Tibial nerve (tissue), 4 donors: ENCODE measurements at regions not wholly inside any gene's neighbourhood (a gene's known extent, or its start where the extent isn't known, plus 50 kb on each side); places are given as distances from the start of the nearest gene placed in this dataset.

Experiments
- DNase-seq, 2 donors: peaks; one replicate each; pipeline ENCODE4 v3.0.0-alpha.2; 2019; ENCODE audit warnings: low spot score in 2 of 2
- H3K27ac ChIP-seq, 4 donors: fragments of 200-600 bp; sonication (generic) in 3 of 4; one replicate each; pipeline ENCODE4 v1.5.1; 2017 to 2019; ENCODE audit warnings: mild to moderate bottlenecking in 1 of 4
- H3K27me3 ChIP-seq, 2 donors: fragments of 200-600 bp; sonication (generic) in 1 of 2; one replicate each; pipeline versions ENCODE4 v1.5.1 to v1.6.0; 2017 to 2019
- H3K36me3 ChIP-seq, 3 donors: fragments of 200-600 bp; sonication (generic); one replicate each; pipeline ENCODE4 v1.5.1; 2018 to 2019
- H3K4me1 ChIP-seq, 4 donors: fragments of 200-600 bp; sonication (generic) in 3 of 4; one replicate each; pipeline ENCODE4 v1.5.1; 2017 to 2019
- H3K4me3 ChIP-seq, 4 donors: fragments of 200-600 bp; sonication (generic) in 3 of 4; one replicate each; pipeline ENCODE4 v1.5.1; 2017 to 2019; ENCODE audit warnings: mild to moderate bottlenecking in 1 of 4, moderate library complexity in 1 of 4
- H3K9me3 ChIP-seq, 4 donors: fragments of 200-600 bp; sonication (generic) in 3 of 4; one replicate each; pipeline ENCODE4 v1.5.1; 2017 to 2019
- EP300 ChIP-seq, 2 donors: sonication (generic); formaldehyde crosslinking; IDR thresholded peaks; one replicate each; pipeline ENCODE4 v1.6.1; 2017; ENCODE audit warnings: antibody characterized with exemption in 2 of 2, mild to moderate bottlenecking in 1 of 2
- POLR2A ChIP-seq, 2 donors: fragments of 450-650 bp; IDR thresholded peaks; one replicate each; pipeline ENCODE4 v1.6.1; 2017; ENCODE audit warnings: antibody characterized with exemption in 2 of 2, mild to moderate bottlenecking in 2 of 2, moderate library complexity in 2 of 2
- WGBS, 2 donors: methylation state at CpG; one replicate each; pipeline ENCODE4 v1.1.5; 2018; 5-methylcytosine and 5-hydroxymethylcytosine counted together
- TF ChIP-seq, protein P1 (sequence below), 5 experiments: fragments of 200-600 bp in 3 of 5; fragments of 450-650 bp in 2 of 5; sonication (generic) in 3 of 5; IDR thresholded peaks; one replicate each; pipeline ENCODE4 v1.5.1; 2016 to 2019; ENCODE audit warnings: antibody characterized with exemption in 5 of 5, mild to moderate bottlenecking in 3 of 5, moderate library complexity in 2 of 5

DNA sequence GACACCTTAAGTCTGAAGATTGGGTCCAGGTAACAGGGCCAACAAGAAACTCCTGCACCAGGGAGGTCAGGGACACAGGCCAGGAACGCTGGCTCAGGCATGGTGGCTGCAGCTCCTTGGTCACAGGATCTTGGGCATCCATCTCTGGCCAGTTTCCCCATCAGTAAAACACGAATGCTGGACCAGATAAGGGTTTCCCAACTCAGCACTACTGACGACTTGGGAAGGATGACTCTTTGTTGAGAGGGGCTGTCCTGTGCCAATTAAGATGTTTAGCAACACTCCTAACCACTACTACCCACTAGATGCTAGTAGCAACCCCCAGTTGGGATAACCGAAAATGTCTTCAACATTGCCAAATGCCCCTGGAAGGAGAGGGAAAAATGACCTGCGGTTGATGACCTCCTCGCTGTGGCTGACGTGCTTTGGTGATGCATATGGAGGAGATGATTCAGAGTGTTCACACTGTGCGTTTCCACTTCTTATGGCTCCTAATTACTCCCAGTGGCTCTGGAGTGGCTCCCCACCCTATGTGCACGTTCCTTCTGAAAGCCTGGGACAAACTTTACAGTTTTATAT lies 261.9 kb downstream of the CDH26 start:
- TF ChIP-seq POLR2A (IDR thresholded peaks at IDR 0.05) (no peak), EP300 (IDR thresholded peaks at IDR 0.05) (no peak)
- TF ChIP-seq, protein P1, sequence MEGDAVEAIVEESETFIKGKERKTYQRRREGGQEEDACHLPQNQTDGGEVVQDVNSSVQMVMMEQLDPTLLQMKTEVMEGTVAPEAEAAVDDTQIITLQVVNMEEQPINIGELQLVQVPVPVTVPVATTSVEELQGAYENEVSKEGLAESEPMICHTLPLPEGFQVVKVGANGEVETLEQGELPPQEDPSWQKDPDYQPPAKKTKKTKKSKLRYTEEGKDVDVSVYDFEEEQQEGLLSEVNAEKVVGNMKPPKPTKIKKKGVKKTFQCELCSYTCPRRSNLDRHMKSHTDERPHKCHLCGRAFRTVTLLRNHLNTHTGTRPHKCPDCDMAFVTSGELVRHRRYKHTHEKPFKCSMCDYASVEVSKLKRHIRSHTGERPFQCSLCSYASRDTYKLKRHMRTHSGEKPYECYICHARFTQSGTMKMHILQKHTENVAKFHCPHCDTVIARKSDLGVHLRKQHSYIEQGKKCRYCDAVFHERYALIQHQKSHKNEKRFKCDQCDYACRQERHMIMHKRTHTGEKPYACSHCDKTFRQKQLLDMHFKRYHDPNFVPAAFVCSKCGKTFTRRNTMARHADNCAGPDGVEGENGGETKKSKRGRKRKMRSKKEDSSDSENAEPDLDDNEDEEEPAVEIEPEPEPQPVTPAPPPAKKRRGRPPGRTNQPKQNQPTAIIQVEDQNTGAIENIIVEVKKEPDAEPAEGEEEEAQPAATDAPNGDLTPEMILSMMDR (IDR thresholded peaks at IDR 0.05), result no peak
- Histone ChIP-seq H3K4me1 (no peaks in the 10 kb centered on the region), H3K9me3 (no peaks in the 10 kb centered on the region), H3K27me3 (no peaks in the 10 kb centered on the region), H3K27ac (no peak overlapping the region), H3K4me3 (no peak overlapping the region), H3K36me3 (no peaks in the 10 kb centered on the region)
- 86 to 96% methylated on average over 9 of the region's 9 CpGs for WGBS, 2 donors
- no peak for DNase-seq

DNA sequence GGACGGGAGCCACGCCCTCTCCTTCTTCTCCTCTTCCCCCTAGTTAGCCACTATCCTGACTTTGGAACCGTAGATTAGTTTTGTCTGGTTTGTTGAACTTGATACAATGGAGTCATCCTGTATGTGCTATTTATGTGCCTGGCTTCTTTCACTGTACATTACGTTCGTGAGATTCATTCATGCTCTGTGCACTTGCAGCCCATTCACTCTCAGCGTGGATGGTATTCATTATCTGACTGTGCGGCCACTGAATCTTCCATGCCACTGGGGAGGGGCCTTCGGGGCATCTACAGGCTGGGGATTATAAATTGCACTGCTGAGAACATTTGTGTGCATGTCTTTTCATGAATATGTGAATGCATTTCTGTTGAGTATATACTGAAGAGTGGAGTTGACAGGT lies 262.5 kb downstream of the CDH26 start:
- Histone ChIP-seq H3K4me3 (no peak overlapping the region), H3K27ac (no peak overlapping the region), H3K27me3 (no peaks in the 10 kb centered on the region), H3K4me1 (no peaks in the 10 kb centered on the region), H3K9me3 (no peaks in the 10 kb centered on the region), H3K36me3 (no peaks in the 10 kb centered on the region)
- no peak for DNase-seq
- WGBS, 2 donors, result 76 to 77% methylated on average over 8 of the region's 8 CpGs
- TF ChIP-seq POLR2A (IDR thresholded peaks at IDR 0.05), result no peak
- no peak for TF ChIP-seq EP300 (IDR thresholded peaks at IDR 0.05)
- TF ChIP-seq, protein P1 (IDR thresholded peaks at IDR 0.05), result no peak

- WGBS, 2 donors, result 78 to 89% methylated on average over 3 of the region's 3 CpGs
- no peak for DNase-seq
Observed at GRCh38 chr20:60221593-60221992, 263.4 kb downstream of the CDH26 start.

GRCh38 chr20:60222497-60222896 lies 264.3 kb downstream of the CDH26 start:
- no peak for DNase-seq
- H3K4me1 ChIP-seq, result no peaks in the 10 kb centered on the region
- no peaks in the 10 kb centered on the region for H3K36me3 ChIP-seq
- no peak overlapping the region for H3K4me3 ChIP-seq
- H3K27me3 ChIP-seq, result no peaks in the 10 kb centered on the region
- 66 to 72% methylated on average over 2 of the region's 2 CpGs for WGBS, 2 donors
- TF ChIP-seq POLR2A (IDR thresholded peaks at IDR 0.05), result no peak
- no peak for TF ChIP-seq EP300 (IDR thresholded peaks at IDR 0.05)
- TF ChIP-seq, protein P1 (IDR thresholded peaks at IDR 0.05), result no peak
- H3K9me3 ChIP-seq, result no peaks in the 10 kb centered on the region
- H3K27ac ChIP-seq, result no peak overlapping the region

More at GRCh38 chr20:60221593-60221992, 263.4 kb downstream of the CDH26 start:
- TF ChIP-seq POLR2A (IDR thresholded peaks at IDR 0.05) (no peak), EP300 (IDR thresholded peaks at IDR 0.05) (no peak)
- TF ChIP-seq, protein P1 (IDR thresholded peaks at IDR 0.05), result no peak
- no peaks in the 10 kb centered on the region for H3K9me3 ChIP-seq
- no peaks in the 10 kb centered on the region for H3K27me3 ChIP-seq
- H3K36me3 ChIP-seq, result no peaks in the 10 kb centered on the region
- no peak overlapping the region for H3K27ac ChIP-seq
- no peak overlapping the region for H3K4me3 ChIP-seq
- H3K4me1 ChIP-seq, result no peaks in the 10 kb centered on the region

DNA sequence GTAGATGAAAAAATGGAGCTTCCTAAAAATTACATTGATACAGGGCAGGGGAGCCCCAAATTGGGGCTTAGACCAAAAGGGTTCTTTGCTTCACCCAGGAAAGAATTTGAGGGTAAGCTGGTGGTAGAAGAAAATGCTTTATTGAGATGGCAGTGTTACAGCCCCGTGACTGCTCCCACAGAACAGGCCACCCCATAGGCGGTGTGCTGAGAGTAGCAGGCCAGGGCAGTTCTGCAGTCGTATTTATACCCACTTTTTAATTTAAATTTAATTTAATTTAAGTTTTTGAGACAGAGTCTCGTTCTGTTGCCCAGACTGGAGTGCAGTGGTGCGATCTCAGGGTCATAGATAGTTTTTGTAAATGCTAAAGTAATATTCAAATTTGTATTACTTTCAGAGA lies 265.0 kb downstream of the CDH26 start:
- H3K4me3 ChIP-seq, result no peak overlapping the region
- WGBS, 2 donors, result 88 to 93% methylated on average over 5 of the region's 5 CpGs

More for the DNA sequence above, 265.0 kb downstream of the CDH26 start:
- TF ChIP-seq POLR2A (IDR thresholded peaks at IDR 0.05) (no peak), EP300 (IDR thresholded peaks at IDR 0.05) (no peak)
- TF ChIP-seq, protein P1 (IDR thresholded peaks at IDR 0.05), result no peak
- Histone ChIP-seq H3K9me3 (no peaks in the 10 kb centered on the region), H3K36me3 (no peaks in the 10 kb centered on the region), H3K27ac (no peak overlapping the region), H3K27me3 (no peaks in the 10 kb centered on the region), H3K4me1 (no peaks in the 10 kb centered on the region)
- no peak for DNase-seq
